Activated naive CD4-positive, alpha-beta T cell treated with anti-CD3 and anti-CD28 coated beads, Interleukin-2, amount 10 ng/mL, durations not matched to agents 7 days and 5 days (primary cell): ENCODE measurements at regions not wholly inside any gene's neighbourhood (a gene's known extent, or its start where the extent isn't known, plus 50 kb on each side); places are given as distances from the start of the nearest gene placed in this dataset.
A peak's percentile ranks its signal among the peaks of the same experiment; 100 is the strongest.
"Not testable (repeated sequence)": the region's sequence is repeated elsewhere in the genome, so short reads cannot be mapped to it uniquely, and the experiment has no call there.

ENCODE experiments used
- CTCF ChIA-PET: fragments of 350-600 bp; sonication (Branson Sonifier 250); formaldehyde crosslinking; loops from one replicate; lab custom pipeline; 2021; ENCODE audit warnings: antibody characterized with exemption; lab: Charles Lee
- DNase-seq: peaks from one replicate; pipeline ENCODE4 v3.0.0-alpha.2; 2020
- H3K27ac Mint-ChIP-seq: one replicate; pipeline ENCODE4 v1.8.0; 2021; ENCODE audit warnings: mild to moderate bottlenecking, moderate library complexity, mixed read lengths
- H3K27me3 Mint-ChIP-seq: one replicate; pipeline ENCODE4 v1.8.0; 2021; ENCODE audit warnings: mild to moderate bottlenecking, mixed read lengths
- H3K36me3 Mint-ChIP-seq: one replicate; pipeline ENCODE4 v1.8.0; 2021; ENCODE audit warnings: mixed read lengths
- H3K4me1 Mint-ChIP-seq: one replicate; pipeline ENCODE4 v1.8.0; 2021; ENCODE audit warnings: mixed read lengths
- H3K4me3 Mint-ChIP-seq: one replicate; pipeline ENCODE4 v1.8.0; 2021; ENCODE audit warnings: mild to moderate bottlenecking, moderate library complexity, mixed read lengths
- H3K9me3 Mint-ChIP-seq: one replicate; pipeline ENCODE4 v1.8.0; 2021; ENCODE audit warnings: mixed read lengths

DNA sequence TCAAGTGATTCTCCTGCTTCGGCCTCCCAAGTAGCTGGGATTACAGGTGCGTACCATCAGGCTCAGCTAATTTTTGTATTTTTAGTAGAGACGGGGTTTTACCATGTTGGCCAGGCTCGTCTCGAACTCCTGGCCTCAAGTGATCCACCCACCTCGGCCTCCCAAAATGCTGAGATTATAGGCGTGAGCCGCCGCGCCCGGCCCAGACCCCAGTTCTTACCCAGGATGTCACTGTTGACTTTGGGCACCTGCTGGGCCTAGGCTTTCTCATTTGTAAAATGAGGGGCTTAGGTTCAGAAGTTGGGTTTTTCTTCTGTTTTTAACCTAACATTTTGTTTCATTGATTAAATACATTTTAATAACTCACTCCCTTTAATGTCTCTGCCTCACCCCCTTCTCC, 181.7 kb upstream of the ADRA1D start:
- CTCF ChIA-PET: not testable (repeated sequence)

GRCh38 chr20:4427940-4428586, 179.0 kb upstream of the ADRA1D start:
- no peak for DNase-seq
- peaks cover 19% of the 10 kb centered on the region for H3K27me3 Mint-ChIP-seq
- CTCF ChIA-PET: no interaction called here
- no peaks in the 10 kb centered on the region for H3K9me3 Mint-ChIP-seq
- peaks cover 6% of the 10 kb centered on the region for H3K4me1 Mint-ChIP-seq
- H3K4me3 Mint-ChIP-seq: no peak overlapping the region
- no peak overlapping the region for H3K27ac Mint-ChIP-seq
- H3K36me3 Mint-ChIP-seq: no peaks in the 10 kb centered on the region

More for the DNA sequence above, 181.7 kb upstream of the ADRA1D start:
- H3K27ac Mint-ChIP-seq, H3K4me3 Mint-ChIP-seq, H3K36me3 Mint-ChIP-seq, DNase-seq, H3K9me3 Mint-ChIP-seq, H3K4me1 Mint-ChIP-seq: not testable (repeated sequence)
- peaks cover 23% of the 10 kb centered on the region for H3K27me3 Mint-ChIP-seq

DNA sequence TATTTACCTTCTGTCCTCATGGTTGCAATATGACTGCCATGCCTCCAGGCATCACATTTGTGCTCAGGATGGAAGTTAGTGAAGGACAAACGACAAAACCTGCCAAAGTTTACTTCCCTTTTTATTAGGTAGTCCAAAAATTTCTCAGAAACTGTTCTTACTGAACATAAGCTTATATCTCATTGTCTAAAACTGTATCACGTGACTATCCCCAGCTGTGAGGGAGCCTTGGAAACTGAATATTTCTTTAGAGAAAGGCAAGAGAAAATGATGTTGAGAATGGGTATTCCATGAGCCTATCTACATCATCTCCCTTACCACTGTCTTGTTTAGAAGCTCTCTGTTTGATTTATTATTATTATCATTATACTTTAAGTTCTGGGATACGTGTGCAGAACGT, 169.1 kb upstream of the ADRA1D start:
- Mint-ChIP-seq H3K9me3 (no peaks in the 10 kb centered on the region), H3K27ac (no peak overlapping the region), H3K36me3 (no peaks in the 10 kb centered on the region), H3K4me3 (no peak overlapping the region), H3K4me1 (no peaks in the 10 kb centered on the region), H3K27me3 (peaks cover 14% of the 10 kb centered on the region)
- CTCF ChIA-PET: no interaction called here
- DNase-seq: no peak

DNA sequence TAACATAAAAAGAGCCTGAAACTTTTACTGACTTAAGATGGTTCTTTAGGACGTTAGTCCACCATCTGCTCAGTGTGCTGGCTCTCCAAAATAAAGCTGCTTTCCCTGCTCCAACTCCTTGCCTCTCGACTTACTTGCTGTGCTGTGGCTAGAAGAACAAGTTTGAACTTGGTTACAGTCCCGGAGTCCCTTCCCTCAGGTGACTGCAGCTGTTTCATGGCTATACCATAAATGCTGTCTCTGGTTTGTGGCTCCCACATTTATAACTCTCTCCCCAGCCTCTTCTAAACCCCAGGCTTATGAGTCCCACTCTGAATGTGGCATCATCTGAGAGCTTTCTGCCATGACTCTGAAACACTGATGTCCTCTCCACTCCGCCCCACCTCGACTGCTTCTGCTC, 166.2 kb upstream of the ADRA1D start:
- H3K27ac Mint-ChIP-seq: no peak overlapping the region
- no peak for DNase-seq
- H3K36me3 Mint-ChIP-seq: no peaks in the 10 kb centered on the region
- CTCF ChIA-PET: no interaction called here
- no peaks in the 10 kb centered on the region for H3K9me3 Mint-ChIP-seq
- H3K4me3 Mint-ChIP-seq: no peak overlapping the region
- no peaks in the 10 kb centered on the region for H3K4me1 Mint-ChIP-seq
- peaks cover 13% of the 10 kb centered on the region for H3K27me3 Mint-ChIP-seq

GRCh38 chr20:4413314-4414049, 164.4 kb upstream of the ADRA1D start:
- CTCF ChIA-PET: no interaction called here
- DNase-seq: no peak
- H3K9me3 Mint-ChIP-seq: no peaks in the 10 kb centered on the region
- no peaks in the 10 kb centered on the region for H3K4me1 Mint-ChIP-seq
- no peak overlapping the region for H3K27ac Mint-ChIP-seq
- H3K4me3 Mint-ChIP-seq: no peak overlapping the region
- H3K27me3 Mint-ChIP-seq: peaks cover 13% of the 10 kb centered on the region
- no peaks in the 10 kb centered on the region for H3K36me3 Mint-ChIP-seq

- H3K4me1 Mint-ChIP-seq: no peaks in the 10 kb centered on the region
- no peak overlapping the region for H3K4me3 Mint-ChIP-seq
- H3K27me3 Mint-ChIP-seq: peaks cover 13% of the 10 kb centered on the region
- CTCF ChIA-PET: no interaction called here
- no peak overlapping the region for H3K27ac Mint-ChIP-seq
- no peaks in the 10 kb centered on the region for H3K9me3 Mint-ChIP-seq
- no peak for DNase-seq
- no peaks in the 10 kb centered on the region for H3K36me3 Mint-ChIP-seq
These were observed 163.1 kb upstream of the ADRA1D start for GRCh38 chr20:4412216-4412615.

- Mint-ChIP-seq H3K27me3 (peaks cover 13% of the 10 kb centered on the region), H3K4me1 (no peaks in the 10 kb centered on the region), H3K27ac (no peak overlapping the region), H3K9me3 (no peaks in the 10 kb centered on the region), H3K4me3 (no peak overlapping the region), H3K36me3 (no peaks in the 10 kb centered on the region)
- no peak for DNase-seq
- CTCF ChIA-PET: no interaction called here
These were observed 162.7 kb upstream of the ADRA1D start for GRCh38 chr20:4411744-4412143.

GRCh38 chr20:4406627-4407026, 157.5 kb upstream of the ADRA1D start:
- Mint-ChIP-seq H3K27me3 (peaks cover 31% of the 10 kb centered on the region), H3K4me3 (no peak overlapping the region), H3K36me3 (no peaks in the 10 kb centered on the region), H3K4me1 (no peaks in the 10 kb centered on the region), H3K27ac (no peak overlapping the region), H3K9me3 (no peaks in the 10 kb centered on the region)
- no peak for DNase-seq
- CTCF ChIA-PET: no interaction called here

- no peak for DNase-seq
- H3K4me3 Mint-ChIP-seq: no peak overlapping the region
These were observed 152.5 kb upstream of the ADRA1D start for GRCh38 chr20:4401601-4402000.

DNA sequence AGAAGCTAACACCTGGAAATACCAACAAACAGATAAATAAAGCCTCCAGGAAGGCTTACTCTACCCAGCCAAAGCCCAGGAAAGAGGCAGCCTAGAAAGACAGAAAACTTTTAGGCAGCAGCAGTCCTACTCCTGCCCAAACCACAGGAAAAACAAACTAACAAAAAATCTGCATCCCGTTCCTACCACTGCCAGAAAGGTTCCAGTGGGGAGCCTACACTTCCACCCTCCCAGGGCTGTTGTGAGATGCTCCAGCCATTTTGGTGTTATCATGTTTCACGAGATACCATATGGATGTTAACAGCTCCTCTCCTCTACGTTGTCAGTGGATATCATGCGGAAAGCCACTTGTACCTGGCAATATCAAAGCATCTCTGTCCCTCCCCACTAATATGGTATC, 135.9 kb upstream of the ADRA1D start:
- Mint-ChIP-seq H3K9me3 (no peaks in the 10 kb centered on the region), H3K27me3 (peaks cover 19% of the 10 kb centered on the region), H3K36me3 (no peaks in the 10 kb centered on the region), H3K27ac (no peak overlapping the region), H3K4me3 (no peak overlapping the region), H3K4me1 (no peaks in the 10 kb centered on the region)
- CTCF ChIA-PET: no interaction called here
- DNase-seq: no peak

More at GRCh38 chr20:4401601-4402000, 152.5 kb upstream of the ADRA1D start:
- Mint-ChIP-seq H3K36me3 (no peaks in the 10 kb centered on the region), H3K4me1 (no peaks in the 10 kb centered on the region), H3K27ac (no peak overlapping the region), H3K9me3 (no peaks in the 10 kb centered on the region), H3K27me3 (peaks cover 38% of the 10 kb centered on the region)
- CTCF ChIA-PET: no interaction called here

DNA sequence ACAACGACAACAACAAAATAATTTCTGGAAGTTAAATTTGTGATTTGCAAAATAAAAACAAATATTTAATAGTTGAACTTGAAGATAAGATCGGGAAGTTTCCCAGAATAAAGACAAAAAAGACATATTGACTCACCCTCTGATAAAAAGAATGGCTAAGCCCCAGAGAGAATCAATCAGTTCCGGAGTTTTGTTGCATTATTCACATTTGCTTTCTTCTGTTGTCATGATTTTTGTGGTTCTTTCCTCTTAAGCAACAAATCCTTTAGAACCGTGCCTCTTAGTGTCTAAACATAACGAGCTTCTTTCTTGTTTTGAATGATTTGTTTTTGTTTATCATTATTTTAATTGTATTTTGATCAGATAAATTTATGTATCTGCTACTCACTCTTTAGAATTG, 134.9 kb upstream of the ADRA1D start:
- no peak for DNase-seq
- no peak overlapping the region for H3K4me3 Mint-ChIP-seq
- no peak overlapping the region for H3K27ac Mint-ChIP-seq
- no peaks in the 10 kb centered on the region for H3K36me3 Mint-ChIP-seq
- H3K27me3 Mint-ChIP-seq: peaks cover 23% of the 10 kb centered on the region
- H3K4me1 Mint-ChIP-seq: no peaks in the 10 kb centered on the region
- no peaks in the 10 kb centered on the region for H3K9me3 Mint-ChIP-seq
- CTCF ChIA-PET: no interaction called here

- Mint-ChIP-seq H3K4me3 (no peak overlapping the region), H3K4me1 (peaks cover 16% of the 10 kb centered on the region), H3K36me3 (peaks cover 5% of the 10 kb centered on the region), H3K27me3 (peaks cover 36% of the 10 kb centered on the region), H3K9me3 (no peaks in the 10 kb centered on the region), H3K27ac (no peak overlapping the region)
- CTCF ChIA-PET: no interaction called here
- no peak for DNase-seq
These were observed 126.8 kb upstream of the ADRA1D start for GRCh38 chr20:4375881-4376280.

DNA sequence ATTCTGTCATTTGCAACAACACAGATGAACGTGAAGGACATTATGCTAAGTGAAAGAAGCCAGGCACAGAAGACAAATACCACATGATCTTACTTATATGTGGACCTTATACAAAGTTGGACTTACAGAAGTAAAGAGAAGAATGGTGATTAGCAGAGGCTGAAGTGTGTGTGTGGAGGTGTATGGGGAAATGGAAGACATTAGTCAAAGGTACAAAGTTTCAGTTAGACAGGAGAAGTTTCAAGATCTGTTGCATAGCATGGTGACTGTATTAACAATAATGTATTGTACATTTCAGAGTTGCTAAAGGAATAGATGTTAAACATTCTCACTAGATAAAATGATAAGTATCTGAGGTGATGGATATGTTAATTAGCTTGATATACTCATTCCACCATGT, 124.4 kb upstream of the ADRA1D start:
- Mint-ChIP-seq H3K4me3 (no peak overlapping the region), H3K4me1 (peaks cover 39% of the 10 kb centered on the region), H3K27ac (no peak overlapping the region), H3K27me3 (peaks cover 27% of the 10 kb centered on the region), H3K36me3 (peaks cover 8% of the 10 kb centered on the region), H3K9me3 (peaks cover 2% of the 10 kb centered on the region)
- no peak for DNase-seq
- CTCF ChIA-PET: no interaction called here

GRCh38 chr20:4371623-4372251, 122.7 kb upstream of the ADRA1D start:
- DNase-seq: no peak
- Mint-ChIP-seq H3K4me1 (peaks cover 44% of the 10 kb centered on the region), H3K4me3 (no peak overlapping the region), H3K36me3 (peaks cover 8% of the 10 kb centered on the region), H3K27me3 (peaks cover 15% of the 10 kb centered on the region), H3K9me3 (peaks cover 5% of the 10 kb centered on the region), H3K27ac (no peak overlapping the region)
- CTCF ChIA-PET: no interaction called here

DNA sequence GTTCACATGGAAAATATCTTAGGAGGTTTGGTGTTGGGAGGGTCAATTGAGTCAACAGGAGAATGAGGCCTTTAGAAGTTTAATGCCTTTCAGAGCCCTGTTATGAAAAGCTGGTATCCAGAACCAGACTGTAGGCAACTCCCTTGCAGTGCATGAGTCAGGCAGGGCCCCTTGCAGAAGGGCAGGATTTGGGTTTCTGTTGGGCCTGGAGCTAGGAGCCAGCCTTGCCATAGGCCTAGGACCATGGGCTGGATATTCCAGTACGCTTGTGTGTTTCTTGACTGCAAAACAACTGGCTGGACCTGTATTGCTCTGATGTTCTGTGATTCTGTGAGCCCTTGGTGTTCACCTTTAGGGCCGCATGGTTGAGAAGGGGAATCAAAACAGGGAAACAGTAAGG, 121.8 kb upstream of the ADRA1D start:
- peaks cover 44% of the 10 kb centered on the region for H3K4me1 Mint-ChIP-seq
- peaks cover 6% of the 10 kb centered on the region for H3K27me3 Mint-ChIP-seq
- H3K36me3 Mint-ChIP-seq: peaks cover 8% of the 10 kb centered on the region
- peak overlapping the region; percentile 89 for H3K27ac Mint-ChIP-seq
- H3K4me3 Mint-ChIP-seq: no peak overlapping the region
- CTCF ChIA-PET: no interaction called here
- no peak for DNase-seq
- H3K9me3 Mint-ChIP-seq: peaks cover 6% of the 10 kb centered on the region
